ENCODE measurements at regions not wholly inside any gene's neighbourhood (a gene's known extent, or its start where the extent isn't known, plus 50 kb on each side); places are given as distances from the start of the nearest gene placed in this dataset.

DNA sequence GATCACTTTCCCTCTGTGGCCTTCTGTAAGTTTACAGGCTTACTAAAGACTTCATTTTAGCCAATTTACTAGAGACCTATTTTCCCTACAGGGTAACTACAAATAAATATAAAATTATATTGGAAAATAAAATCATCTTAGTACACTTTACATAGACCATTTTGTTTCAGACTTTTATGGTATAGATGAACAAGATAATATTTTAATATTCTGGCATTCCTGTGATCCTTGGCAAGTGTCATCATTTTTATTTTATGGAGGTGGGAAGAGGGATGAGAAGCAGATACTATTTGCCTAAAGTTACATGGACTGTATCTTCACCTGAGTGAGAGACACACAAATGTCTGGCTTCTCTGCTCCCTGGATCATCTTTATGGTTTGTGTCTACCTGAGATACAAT, 149.6 kb upstream of the CWC22 start:
- TF ChIP-seq POLR2A (IDR thresholded peaks at IDR 0.05) = no peak
- TF ChIP-seq, protein P1, sequence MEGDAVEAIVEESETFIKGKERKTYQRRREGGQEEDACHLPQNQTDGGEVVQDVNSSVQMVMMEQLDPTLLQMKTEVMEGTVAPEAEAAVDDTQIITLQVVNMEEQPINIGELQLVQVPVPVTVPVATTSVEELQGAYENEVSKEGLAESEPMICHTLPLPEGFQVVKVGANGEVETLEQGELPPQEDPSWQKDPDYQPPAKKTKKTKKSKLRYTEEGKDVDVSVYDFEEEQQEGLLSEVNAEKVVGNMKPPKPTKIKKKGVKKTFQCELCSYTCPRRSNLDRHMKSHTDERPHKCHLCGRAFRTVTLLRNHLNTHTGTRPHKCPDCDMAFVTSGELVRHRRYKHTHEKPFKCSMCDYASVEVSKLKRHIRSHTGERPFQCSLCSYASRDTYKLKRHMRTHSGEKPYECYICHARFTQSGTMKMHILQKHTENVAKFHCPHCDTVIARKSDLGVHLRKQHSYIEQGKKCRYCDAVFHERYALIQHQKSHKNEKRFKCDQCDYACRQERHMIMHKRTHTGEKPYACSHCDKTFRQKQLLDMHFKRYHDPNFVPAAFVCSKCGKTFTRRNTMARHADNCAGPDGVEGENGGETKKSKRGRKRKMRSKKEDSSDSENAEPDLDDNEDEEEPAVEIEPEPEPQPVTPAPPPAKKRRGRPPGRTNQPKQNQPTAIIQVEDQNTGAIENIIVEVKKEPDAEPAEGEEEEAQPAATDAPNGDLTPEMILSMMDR (IDR thresholded peaks at IDR 0.05) = no peak
- TF ChIP-seq EP300 (IDR thresholded peaks at IDR 0.05) = no peak
